AG20443 (cell line): ENCODE measurements at regions not wholly inside any gene's neighbourhood (a gene's known extent, or its start where the extent isn't known, plus 50 kb on each side); places are given as distances from the start of the nearest gene placed in this dataset.

ENCODE experiments used
- DNase-seq: peaks from one replicate; pipeline ENCODE4 v3.0.0; 2012; ENCODE audit warnings: low spot score, mixed read lengths

DNA sequence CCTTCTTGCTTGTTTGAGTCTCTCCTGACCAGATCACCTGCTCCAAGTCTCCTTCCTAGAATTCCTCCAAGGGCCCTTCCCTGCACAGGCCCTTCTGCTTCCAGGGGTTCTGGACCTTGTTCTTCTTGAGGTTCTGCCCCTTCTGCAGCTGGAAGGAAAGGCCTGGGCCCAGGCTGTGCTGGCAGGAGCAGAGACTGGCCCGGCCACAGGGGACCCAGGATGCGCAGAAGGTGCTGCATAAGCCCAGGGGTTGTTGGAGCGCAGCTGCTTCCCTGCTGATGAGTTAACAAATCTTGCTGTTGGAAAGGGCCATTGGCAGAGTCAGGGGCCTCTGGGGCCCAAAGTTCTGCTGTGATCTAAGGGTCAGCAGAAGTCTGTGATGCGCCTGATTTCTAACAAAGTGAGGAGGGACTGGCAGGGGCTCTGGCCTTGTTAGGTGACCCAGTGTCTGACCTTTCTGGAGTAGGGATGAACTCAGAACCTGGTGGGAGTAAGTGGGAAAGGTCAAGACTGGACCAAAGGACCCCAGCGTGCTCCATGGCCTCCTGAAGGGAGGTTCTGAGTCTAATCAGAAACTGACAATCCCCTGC is 509.8 kb downstream of the PTPRU start:
- DNase-seq = no peak

DNA sequence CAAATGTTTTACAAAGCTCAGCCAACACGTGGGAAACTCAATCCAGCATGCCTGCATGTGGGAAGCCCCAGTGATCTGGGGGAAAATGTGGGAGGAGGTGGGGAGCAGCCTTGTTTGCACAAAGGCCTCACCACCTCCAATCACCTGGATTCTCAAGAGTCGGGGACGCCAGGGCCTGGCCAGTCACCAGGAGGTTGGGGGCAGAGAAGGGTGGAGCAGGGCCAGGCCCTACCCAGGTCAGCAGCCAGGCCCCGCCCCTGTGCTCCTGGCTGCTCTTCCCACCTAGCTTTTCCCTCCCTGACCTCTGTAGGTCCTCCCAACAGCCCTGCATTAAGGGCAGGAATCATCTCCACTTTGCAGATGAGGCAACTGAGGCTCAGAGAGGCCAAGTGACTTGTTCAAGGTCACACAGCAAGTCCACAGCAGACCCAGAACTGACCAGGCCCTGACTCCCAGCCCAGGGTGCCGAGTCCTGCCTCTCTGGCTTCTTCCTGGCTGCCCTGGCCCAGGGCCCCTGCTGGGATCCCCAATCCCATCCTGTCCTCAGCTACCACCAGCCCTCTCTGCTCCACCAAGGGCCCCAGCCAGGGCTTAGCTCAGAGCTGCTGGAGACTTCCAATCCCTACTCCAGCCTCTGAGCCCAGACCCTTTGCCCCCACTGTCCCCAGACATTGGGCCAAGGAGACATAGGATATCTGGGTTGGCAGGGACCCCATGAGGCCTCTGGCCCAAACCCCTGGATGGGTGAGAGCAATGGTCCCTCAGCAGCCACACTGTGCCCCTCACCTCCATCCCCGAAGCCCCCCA is 508.6 kb downstream of the PTPRU start:
- DNase-seq = no peak

DNA sequence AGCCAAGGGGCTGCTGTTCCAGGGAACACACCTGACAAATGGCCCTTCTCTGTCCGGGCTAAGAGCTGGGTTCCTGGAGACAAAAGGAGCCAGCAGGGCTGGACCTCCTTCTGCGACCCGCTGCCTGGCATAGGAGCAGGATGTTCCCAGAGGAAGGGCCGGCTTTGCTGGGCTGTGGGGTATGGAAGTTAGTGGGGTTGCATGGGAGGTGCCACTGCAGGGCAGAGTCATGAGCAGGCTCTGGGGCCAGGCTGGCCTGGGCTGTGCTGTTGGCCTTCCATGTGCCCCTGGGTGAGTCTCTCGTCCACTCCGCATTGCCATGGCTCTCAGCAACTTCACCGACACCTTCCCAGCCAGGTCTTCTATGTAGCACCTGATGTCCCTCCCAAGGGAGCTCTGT is 507.6 kb downstream of the PTPRU start:
- no peak for DNase-seq

DNA sequence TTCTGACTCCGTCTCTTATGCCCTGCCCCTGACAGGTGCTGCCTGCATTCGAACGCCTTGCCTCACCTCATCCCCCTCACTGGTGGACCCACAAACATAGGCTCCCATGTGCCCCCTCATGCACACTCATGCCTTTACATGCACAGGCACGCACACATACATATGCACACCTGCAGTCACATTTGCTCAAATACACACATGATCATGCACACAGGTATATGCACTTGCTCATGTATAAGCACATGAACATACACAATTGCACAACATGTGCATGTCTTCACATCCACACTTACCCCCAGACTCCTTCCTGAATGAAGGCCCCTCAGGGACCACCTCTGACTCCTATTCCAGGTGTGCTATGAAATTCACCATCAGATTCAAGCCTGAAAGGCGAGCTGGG is 506.9 kb downstream of the PTPRU start:
- DNase-seq = no peak

DNA sequence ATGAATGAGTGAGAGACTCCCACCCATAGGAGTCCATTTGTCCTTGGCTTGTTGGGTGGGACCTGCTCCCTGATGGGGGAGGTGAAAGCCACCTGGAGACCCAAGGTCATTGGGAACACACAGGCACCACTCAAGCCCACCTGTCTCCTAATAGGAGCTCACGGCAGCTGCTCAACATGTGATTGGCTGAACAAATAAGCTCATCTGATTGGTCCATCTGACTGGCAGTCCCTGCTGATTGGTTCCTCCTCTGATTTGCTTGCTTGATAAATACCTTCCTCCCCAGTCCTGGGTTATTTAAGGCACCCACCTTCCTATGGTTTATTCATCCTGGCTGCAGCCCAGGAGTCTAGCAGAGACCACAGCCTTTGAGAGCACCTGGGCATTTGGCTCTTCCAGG is 502.9 kb downstream of the PTPRU start:
- DNase-seq = no peak

DNA sequence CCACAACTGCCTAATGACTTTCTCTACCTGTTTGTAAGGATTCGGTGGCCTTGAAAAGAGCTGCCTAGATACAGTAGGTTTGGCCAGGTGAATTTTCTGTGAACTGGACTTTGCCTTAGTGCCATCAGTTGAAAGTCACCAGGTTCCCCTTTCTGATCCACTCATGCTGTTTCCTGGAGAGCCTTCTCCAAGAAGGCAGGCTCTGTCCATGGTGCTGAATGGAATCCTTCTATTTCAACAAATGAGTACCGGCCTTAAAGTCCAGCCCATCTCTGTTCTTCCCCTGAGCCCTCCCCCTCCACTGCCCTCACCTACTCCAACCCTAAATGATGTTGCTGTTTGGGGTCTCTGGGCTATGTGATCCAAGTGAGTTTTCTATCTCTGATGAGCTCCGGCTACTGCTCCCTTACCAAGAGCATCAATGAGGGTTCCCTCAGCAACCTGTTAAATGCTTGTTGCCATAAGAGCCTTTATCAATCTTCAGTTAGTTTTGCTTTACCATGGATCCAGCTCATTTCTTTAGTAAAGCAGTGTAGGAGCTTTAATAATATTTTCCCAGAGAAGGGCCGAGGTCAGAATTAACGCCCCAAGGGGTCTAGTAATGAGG is 500.4 kb downstream of the PTPRU start:
- DNase-seq = peak; percentile 58

DNA sequence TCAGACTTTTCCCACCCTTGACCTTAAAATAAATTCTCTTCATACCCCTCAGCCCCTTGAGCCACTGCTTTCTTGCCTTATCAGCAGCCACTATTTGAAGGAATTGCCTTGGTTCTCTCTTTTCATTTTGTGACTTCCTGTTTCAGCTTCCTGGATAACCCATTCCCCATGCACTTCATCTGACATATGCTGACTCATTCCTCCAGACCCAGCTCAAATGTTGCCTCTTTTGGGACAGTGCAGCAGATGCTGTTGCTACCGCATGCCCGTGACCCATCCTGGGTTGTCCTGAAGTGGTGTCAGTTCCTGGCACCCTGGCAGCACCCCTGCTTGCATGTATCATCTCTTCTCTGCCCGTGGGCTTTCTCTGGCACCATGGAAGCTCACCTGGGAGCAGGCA is 496.1 kb downstream of the PTPRU start:
- DNase-seq = no peak

DNA sequence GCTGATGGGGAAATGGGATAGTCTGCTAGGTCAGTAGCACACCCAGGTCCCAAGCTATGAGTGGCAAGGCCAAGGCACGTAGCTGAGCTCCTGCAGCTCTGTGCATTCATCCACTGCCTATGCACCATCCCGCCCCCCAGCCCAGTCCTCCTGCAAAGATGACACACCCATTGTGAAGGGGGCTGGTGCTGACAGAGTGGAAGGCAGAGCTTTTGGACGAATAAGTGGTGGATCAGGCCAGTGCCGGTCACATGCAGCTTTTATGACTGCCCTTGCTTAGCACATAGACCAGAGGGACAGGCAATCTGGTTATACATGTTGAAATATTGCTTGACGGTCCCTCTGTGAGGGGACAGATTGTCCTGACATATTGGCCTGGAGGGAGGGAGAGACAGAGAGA is 494.3 kb downstream of the PTPRU start:
- DNase-seq = no peak

DNA sequence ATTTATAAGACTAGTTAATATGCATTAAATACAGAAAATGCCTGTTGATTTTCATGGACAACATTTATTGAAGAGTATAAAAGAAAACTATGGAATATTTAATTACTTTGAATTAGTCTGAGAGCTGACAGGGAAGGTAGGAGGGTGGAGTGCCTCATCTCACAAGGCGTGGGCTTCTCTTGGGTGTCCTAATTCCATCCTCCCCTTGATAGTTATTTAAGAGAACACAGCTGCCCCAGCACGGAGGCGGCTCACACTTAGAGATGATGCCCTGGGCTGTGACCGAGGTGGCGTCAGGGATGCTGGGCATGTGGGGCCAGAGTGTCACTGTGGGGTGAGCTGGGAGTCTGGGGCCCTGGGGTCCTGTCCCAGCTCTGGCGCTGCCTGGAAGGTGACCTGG is 493.0 kb downstream of the PTPRU start:
- DNase-seq = no peak

DNA sequence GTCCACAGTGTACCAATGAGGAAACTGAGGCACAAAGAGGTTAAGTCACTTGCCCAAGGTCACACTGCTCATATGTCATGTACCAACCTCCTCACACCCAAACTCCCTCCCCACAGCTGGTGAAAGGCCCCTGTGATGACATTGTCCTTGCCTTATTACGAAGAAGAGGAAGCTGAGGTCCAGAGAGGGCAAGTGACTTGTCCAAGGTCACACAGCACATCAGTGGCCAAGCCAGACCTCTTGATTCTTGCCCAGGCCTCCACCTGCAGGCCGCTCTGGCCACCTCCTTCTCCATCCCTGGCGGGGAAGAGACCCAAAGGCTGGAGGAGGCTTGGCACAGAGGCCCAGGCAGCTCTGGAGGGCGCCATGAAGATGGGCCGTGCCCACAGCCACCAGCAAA is 492.4 kb downstream of the PTPRU start:
- DNase-seq = no peak

DNA sequence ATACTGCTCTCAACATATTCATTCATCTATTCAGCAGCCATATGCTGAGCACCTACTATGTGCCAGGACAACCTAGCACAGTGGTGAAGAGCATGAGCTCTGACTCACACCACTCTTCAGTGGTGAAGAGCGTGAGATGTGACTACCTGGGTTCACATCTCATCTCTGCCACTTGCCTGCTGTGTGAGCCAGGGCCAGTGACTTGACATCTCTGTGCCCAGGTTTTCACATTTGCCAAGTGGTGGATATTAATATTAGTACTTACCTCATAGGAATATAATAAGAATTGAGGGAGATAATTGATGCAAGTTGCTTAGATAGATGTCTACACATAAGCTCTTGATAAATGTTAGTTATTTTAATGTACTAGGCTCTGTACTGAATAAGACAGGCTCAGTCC is 488.9 kb downstream of the PTPRU start:
- DNase-seq = no peak

DNA sequence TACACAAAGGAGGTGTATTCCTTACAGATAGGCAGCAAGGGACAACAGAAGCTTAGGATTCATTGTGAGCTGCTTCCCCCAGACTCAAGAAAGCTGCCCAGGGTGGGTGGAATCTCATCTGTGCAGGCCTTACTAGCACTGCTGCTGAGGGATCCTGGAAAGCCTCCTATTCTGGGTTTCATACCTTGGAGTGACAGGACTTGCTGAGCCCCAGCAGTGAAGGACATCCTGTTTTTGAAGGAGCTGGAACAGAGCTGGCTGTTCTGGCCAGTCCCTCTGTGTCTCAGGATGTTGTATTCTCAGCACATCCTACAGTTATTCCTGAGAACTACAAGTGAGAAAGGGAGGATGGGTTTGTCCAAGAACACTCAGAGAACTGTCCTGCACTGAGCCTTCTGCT is 486.3 kb downstream of the PTPRU start:
- no peak for DNase-seq

DNA sequence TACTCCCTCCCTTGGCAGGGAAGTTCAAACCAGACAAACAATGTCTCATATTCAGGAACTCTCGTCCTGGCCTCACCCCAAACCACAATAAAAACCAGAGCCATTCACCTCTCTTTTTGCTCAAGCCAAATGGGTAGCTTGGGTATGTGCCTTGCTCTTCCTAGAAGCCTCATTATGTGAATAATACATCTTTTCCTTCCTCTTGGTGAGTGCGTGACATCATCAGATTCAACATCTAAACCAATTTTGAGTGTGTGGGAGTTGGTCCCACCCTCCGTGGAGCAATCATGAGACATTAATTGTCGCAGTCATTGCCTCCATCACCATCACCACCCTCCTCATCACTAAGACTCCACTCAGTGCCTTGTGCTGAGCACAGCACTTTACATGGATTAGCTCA is 482.9 kb downstream of the PTPRU start:
- peak; percentile 19 for DNase-seq

DNA sequence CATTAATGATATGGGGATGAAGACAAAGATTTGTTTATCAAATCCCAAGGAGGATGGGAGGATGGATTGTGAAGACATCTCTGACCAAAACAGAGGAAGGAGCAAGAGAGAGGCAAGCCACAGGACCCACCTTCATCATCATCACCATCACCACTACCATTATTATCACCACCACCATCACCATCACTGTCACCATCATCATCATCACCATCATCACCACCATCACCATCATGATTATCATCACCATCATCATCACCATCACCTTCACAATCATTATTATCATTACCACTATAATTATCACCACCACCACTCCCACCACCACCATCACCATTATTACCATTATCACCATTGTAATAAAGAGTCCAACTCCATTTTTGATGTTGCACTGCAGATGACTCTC is 482.5 kb downstream of the PTPRU start:
- DNase-seq = no peak

DNA sequence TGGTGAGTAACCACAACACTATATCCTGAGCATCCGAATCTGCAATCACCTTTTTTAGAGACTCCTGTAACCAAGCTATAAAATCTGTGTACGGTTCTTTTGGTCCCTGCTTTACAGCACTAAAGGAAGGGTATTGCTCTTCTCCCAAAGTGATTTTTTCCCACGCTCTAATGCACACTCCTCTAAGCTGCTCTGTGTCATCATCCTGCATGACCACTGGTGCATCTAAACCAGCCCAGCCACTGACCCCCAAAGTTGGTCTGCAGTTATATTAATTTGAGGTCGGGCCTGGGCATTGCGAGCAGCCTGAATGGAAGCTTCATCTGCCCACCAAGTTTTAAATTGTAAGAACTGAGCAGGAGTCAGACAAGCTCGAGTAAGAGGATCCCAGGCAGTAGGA is 480.0 kb downstream of the PTPRU start:
- DNase-seq = no peak

DNA sequence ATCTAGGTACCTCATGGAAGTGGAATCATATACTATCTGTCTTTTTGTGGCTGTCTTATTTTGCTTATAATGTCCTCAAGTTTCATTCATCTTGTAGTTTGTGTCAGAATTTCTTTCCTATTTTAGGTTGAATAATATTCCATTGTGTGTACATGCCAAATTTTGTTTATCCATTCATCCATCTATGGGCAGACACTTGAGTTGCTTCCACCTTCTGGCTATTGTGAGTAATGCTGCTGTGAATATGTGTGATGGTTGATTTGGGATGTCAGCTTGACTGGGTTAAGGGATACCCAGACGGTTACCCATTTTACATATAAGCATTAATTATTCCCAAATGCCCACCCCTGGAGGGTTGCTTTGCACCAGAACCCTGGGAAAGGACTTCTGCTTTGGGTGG is 477.5 kb downstream of the PTPRU start:
- no peak for DNase-seq

DNA sequence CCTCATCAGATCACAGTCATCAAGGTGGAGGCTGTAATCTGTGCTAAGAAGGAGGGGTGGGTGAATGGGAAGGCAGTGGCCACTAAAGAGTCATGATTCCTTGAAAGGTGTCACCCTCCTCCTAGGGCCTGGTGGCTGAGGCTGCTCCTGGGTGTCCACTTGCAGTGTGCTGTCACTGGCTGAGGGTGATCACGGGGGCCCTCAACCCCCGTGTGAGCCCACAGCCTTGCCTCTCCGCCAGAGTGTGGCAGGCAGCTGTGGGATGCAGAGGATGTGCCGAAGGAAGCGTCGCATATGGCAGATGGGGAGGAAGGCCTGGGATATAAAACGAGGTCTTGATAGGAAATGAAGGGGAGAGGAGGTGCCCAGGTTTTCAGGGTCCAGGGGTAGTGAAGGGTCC is 476.5 kb downstream of the PTPRU start:
- DNase-seq = no peak

DNA sequence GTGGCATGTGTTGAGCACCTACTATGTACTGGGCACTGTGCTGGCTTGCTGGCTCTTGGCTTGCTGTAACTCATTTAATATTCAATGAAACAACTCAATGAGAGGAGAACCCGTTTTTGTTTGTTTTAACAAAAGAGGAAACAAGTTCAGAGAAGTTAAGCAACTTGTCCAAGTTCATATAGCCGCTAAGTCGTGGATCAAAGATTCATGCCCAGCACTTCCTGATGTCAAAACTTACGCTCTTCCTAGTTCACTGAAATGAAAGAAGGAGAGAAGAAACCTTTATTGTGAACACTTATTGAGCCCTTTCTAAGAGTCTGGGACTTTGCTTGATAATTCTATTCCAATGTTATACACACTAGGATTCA is 475.9 kb downstream of the PTPRU start:
- DNase-seq = no peak

DNA sequence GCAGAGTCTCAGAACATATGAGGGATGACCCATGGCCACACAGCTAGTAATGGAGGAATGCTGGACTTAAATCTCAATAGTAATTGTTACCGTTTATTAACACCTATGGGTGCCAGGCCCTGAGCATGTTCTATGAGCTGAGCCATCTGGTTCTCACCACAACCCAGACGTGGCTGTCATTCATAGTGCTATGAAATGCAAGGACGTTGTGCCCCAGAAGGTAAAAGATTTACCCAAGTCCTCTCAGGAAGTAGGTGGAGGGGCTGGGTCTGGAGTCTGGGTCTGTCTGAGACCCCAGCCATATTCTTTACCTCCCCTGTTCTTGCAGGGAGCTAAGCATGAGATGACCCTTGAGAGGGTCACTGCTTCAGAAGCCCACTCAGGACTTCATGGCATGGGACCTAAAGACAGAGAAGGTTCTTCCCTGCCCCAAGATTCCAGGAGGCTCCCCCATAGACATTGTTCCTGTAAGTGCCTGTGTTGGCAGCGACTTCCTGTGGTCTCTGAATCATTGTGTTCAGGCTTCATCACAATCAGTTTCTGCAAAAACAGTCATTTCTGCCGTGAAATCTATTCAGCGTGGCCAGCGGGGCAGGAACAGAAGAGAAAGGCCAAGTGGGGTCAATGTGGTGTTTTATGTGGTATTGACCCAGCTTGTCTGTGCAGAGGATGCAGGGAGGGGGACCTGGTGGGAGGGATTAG is 475.4 kb downstream of the PTPRU start:
- peak; percentile 82 for DNase-seq

DNA sequence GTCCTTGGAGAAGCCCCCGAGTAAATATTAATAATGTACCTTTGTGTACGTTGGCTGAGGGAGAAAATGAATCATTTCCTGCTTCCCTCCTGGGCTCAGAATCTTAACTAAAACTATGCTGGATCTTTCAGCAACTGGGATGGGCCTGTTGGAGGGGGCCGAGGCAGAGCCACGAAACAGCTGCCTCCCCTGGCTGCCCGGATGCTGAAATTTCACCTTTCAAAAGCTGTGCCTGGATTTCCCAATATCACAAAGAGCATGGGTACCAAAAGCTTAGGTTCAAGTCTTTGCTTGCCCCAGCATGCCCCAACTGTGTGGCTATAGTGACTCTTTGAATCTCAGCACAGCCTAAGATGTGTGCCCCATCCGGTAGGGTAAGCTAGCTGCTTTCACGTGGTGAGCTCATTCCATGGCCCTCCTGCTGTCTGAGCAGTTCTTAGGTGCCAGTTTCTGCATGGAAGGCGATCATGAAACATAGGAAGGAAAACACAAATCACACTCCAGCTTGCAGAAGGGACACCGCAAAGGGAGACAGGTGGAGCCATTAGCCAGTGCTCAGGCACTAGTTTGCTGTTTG is 473.5 kb downstream of the PTPRU start:
- DNase-seq = peak; percentile 38

DNA sequence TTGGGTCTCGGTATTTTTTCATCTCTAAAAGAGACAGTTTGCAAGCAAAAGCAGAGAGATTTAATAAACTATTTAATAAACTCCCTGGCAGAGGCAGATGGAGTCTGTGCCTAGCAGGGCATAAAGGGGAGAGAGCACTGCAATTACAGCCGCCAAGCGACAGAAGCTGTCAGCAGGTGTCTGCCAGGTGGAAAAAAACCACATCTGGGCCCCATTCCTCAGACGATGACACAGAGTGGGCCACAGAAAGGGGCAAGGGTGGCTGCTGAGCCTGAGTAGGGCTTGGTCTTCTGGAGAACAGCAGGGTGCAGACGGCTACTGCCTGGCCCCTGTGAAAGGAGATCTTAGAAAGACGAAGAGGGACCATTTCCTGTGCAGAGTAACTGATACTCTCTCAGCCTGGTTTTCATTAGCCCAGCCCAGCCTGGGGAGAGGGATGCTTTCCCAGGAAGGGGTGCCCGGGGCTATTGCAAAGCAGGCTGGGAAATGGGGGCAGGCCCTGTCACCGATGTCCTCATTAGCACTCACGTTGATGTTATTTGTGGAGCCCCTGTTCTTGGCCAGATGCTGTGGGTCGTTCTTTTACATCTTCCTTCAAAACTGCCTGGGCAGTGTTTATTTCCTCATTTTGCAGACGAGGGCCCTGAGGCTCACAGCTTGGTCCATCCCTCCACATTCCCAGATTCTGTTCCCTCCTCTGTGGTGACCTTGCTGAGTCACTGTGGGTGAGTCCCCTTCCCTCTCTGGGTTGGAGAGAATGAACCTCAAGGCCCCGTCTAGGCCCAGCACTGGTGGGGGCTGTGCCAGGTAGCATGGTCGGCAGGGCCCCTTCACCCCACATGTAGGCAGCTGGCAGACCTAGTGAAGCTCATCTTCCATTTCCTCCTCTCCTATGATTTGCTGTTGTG is 472.7 kb downstream of the PTPRU start:
- peak; percentile 63 for DNase-seq

DNA sequence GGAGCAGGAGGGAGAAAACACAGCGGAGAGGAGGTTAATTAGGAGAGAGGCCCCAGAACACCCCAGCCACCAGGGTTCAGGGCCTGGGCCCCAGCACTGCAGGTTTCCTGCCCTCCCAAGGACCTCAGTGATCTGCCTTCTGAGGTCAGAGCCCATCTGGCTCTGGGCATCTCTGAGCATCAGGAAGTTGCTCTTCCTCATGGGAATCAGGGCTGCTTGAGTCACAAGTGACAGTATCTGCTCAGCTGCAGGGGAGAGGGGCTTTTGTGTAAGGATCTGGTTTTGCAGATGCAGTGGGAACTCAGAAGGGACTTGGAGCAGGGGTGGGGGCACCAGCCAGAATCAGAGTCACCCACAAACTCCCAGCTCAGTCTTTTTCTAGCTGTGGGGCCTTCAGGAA is 472.1 kb downstream of the PTPRU start:
- peak; percentile 28 for DNase-seq
